Activated naive CD4-positive, alpha-beta T cell treated with anti-CD3 and anti-CD28 coated beads, Interleukin-2, amount 50 U/mL, for 72 hours (primary cell): ENCODE measurements at regions not wholly inside any gene's neighbourhood (a gene's known extent, or its start where the extent isn't known, plus 50 kb on each side); places are given as distances from the start of the nearest gene placed in this dataset.

ENCODE experiments used
- ATAC-seq, 2 donors: fragments of 150-1000 bp; cut with Tn5 transposase; 2 replicates each; pipeline ENCODE4 v1.10.0; 2021; ENCODE audit warnings: mild to moderate bottlenecking in 2 of 2, moderate library complexity in 2 of 2
- DNase-seq, 2 donors: peaks; one replicate each; pipeline ENCODE4 v3.0.0; 2021 to 2022; ENCODE audit warnings: low spot score in 2 of 2
- H3K27ac Mint-ChIP-seq, 2 donors: one replicate each; pipeline ENCODE4 v1.8.0; 2022; ENCODE audit warnings: mild to moderate bottlenecking in 2 of 2, mixed read lengths in 2 of 2
- H3K36me3 Mint-ChIP-seq, 2 donors: one replicate each; pipeline ENCODE4 v1.8.0; 2022; ENCODE audit warnings: mixed read lengths in 2 of 2
- H3K9me3 Mint-ChIP-seq, 2 donors: one replicate each; pipeline ENCODE4 v1.8.0; 2022; ENCODE audit warnings: mixed read lengths in 2 of 2

- no peaks in the 10 kb centered on the region for H3K36me3 Mint-ChIP-seq
- peaks cover 0 to 4% of the 10 kb centered on the region in 2 donors for H3K9me3 Mint-ChIP-seq
- no peak overlapping the region for H3K27ac Mint-ChIP-seq
- ATAC-seq: no peak
- no peak for DNase-seq
These were observed 343.5 kb downstream of the RBM43 start for GRCh38 chr2:150917961-150918713.

GRCh38 chr2:150916467-150917396 is 344.9 kb downstream of the RBM43 start:
- Mint-ChIP-seq H3K36me3 (no peaks in the 10 kb centered on the region), H3K27ac (no peak overlapping the region), H3K9me3 (peaks cover 0 to 4% of the 10 kb centered on the region in 2 donors)
- ATAC-seq (no peak), DNase-seq (no peak)

- ATAC-seq: no peak
- Mint-ChIP-seq H3K36me3 (no peaks in the 10 kb centered on the region), H3K9me3 (peaks cover 0 to 4% of the 10 kb centered on the region in 2 donors), H3K27ac (no peak overlapping the region)
- no peak for DNase-seq
These were observed 349.8 kb downstream of the RBM43 start for GRCh38 chr2:150911766-150912280.

GRCh38 chr2:150909613-150910012 is 352.1 kb downstream of the RBM43 start:
- no peak for ATAC-seq
- DNase-seq: no peak
- no peak overlapping the region for H3K27ac Mint-ChIP-seq
- H3K9me3 Mint-ChIP-seq: peaks cover 1 to 4% of the 10 kb centered on the region in 2 donors
- no peaks in the 10 kb centered on the region for H3K36me3 Mint-ChIP-seq

GRCh38 chr2:150909090-150909489 is 352.6 kb downstream of the RBM43 start:
- ATAC-seq: no peak
- peaks cover 7 to 9% of the 10 kb centered on the region in 2 donors for H3K9me3 Mint-ChIP-seq
- no peak overlapping the region for H3K27ac Mint-ChIP-seq
- no peaks in the 10 kb centered on the region for H3K36me3 Mint-ChIP-seq
- no peak for DNase-seq

GRCh38 chr2:150907466-150907865 is 354.2 kb downstream of the RBM43 start:
- H3K9me3 Mint-ChIP-seq: peaks cover 8 to 9% of the 10 kb centered on the region in 2 donors
- no peaks in the 10 kb centered on the region for H3K36me3 Mint-ChIP-seq

GRCh38 chr2:150903461-150903860 is 358.2 kb downstream of the RBM43 start:
- ATAC-seq: no peak
- H3K9me3 Mint-ChIP-seq: peaks cover 17 to 19% of the 10 kb centered on the region in 2 donors
- peaks cover 0 to 6% of the 10 kb centered on the region in 2 donors for H3K36me3 Mint-ChIP-seq

More at GRCh38 chr2:150907466-150907865, 354.2 kb downstream of the RBM43 start:
- no peak for DNase-seq
- no peak for ATAC-seq
- H3K27ac Mint-ChIP-seq: no peak overlapping the region

GRCh38 chr2:150903055-150903454 is 358.6 kb downstream of the RBM43 start:
- H3K36me3 Mint-ChIP-seq: peaks cover 0 to 6% of the 10 kb centered on the region in 2 donors
- peaks cover 19 to 21% of the 10 kb centered on the region in 2 donors for H3K9me3 Mint-ChIP-seq
- H3K27ac Mint-ChIP-seq: no peak overlapping the region
- ATAC-seq (no peak), DNase-seq (no peak)

More at GRCh38 chr2:150903461-150903860, 358.2 kb downstream of the RBM43 start:
- DNase-seq: no peak
- no peak overlapping the region for H3K27ac Mint-ChIP-seq

GRCh38 chr2:150900913-150901312 is 360.8 kb downstream of the RBM43 start:
- no peak for DNase-seq

GRCh38 chr2:150895968-150896367 is 365.7 kb downstream of the RBM43 start:
- peaks cover 10 to 20% of the 10 kb centered on the region in 2 donors for H3K9me3 Mint-ChIP-seq
- ATAC-seq: no peak
- no peak for DNase-seq
- no peak overlapping the region for H3K27ac Mint-ChIP-seq
- H3K36me3 Mint-ChIP-seq: no peaks in the 10 kb centered on the region

More at GRCh38 chr2:150900913-150901312, 360.8 kb downstream of the RBM43 start:
- H3K9me3 Mint-ChIP-seq: peaks cover 21 to 23% of the 10 kb centered on the region in 2 donors
- peaks cover 0 to 6% of the 10 kb centered on the region in 2 donors for H3K36me3 Mint-ChIP-seq
- no peak for ATAC-seq
- H3K27ac Mint-ChIP-seq: no peak overlapping the region

- no peak overlapping the region for H3K27ac Mint-ChIP-seq
- H3K9me3 Mint-ChIP-seq: peaks cover 12 to 15% of the 10 kb centered on the region in 2 donors
- no peak for DNase-seq
- ATAC-seq: no peak
- no peaks in the 10 kb centered on the region for H3K36me3 Mint-ChIP-seq
These were observed 372.5 kb downstream of the RBM43 start for GRCh38 chr2:150889141-150889540.

GRCh38 chr2:150888337-150888736 is 373.3 kb downstream of the RBM43 start:
- ATAC-seq: no peak

GRCh38 chr2:150887926-150888325 is 373.7 kb downstream of the RBM43 start:
- H3K9me3 Mint-ChIP-seq: peaks cover 8 to 12% of the 10 kb centered on the region in 2 donors
- DNase-seq: no peak

More at GRCh38 chr2:150888337-150888736, 373.3 kb downstream of the RBM43 start:
- H3K9me3 Mint-ChIP-seq: peaks cover 11 to 12% of the 10 kb centered on the region in 2 donors
- no peaks in the 10 kb centered on the region for H3K36me3 Mint-ChIP-seq
- DNase-seq: no peak
- H3K27ac Mint-ChIP-seq: no peak overlapping the region

GRCh38 chr2:150885774-150886386 is 375.8 kb downstream of the RBM43 start:
- H3K36me3 Mint-ChIP-seq: no peaks in the 10 kb centered on the region
- no peak for DNase-seq
- ATAC-seq: no peak
- no peak overlapping the region for H3K27ac Mint-ChIP-seq
- peaks cover 6 to 12% of the 10 kb centered on the region in 2 donors for H3K9me3 Mint-ChIP-seq

More at GRCh38 chr2:150887926-150888325, 373.7 kb downstream of the RBM43 start:
- Mint-ChIP-seq H3K27ac (no peak overlapping the region), H3K36me3 (no peaks in the 10 kb centered on the region)
- ATAC-seq: no peak

- Mint-ChIP-seq H3K9me3 (peaks cover 6 to 12% of the 10 kb centered on the region in 2 donors), H3K27ac (no peak overlapping the region), H3K36me3 (no peaks in the 10 kb centered on the region)
- ATAC-seq (no peak), DNase-seq (no peak)
These were observed 376.4 kb downstream of the RBM43 start for GRCh38 chr2:150885236-150885635.

GRCh38 chr2:150883613-150883895 is 378.1 kb downstream of the RBM43 start:
- no peak for DNase-seq
- Mint-ChIP-seq H3K9me3 (peaks cover 6 to 8% of the 10 kb centered on the region in 2 donors), H3K27ac (no peak overlapping the region), H3K36me3 (no peaks in the 10 kb centered on the region)
- ATAC-seq: no peak
